ENCODE measurements at regions not wholly inside any gene's neighbourhood (a gene's known extent, or its start where the extent isn't known, plus 50 kb on each side); places are given as distances from the start of the nearest gene placed in this dataset.

- TF ChIP-seq, protein P1, sequence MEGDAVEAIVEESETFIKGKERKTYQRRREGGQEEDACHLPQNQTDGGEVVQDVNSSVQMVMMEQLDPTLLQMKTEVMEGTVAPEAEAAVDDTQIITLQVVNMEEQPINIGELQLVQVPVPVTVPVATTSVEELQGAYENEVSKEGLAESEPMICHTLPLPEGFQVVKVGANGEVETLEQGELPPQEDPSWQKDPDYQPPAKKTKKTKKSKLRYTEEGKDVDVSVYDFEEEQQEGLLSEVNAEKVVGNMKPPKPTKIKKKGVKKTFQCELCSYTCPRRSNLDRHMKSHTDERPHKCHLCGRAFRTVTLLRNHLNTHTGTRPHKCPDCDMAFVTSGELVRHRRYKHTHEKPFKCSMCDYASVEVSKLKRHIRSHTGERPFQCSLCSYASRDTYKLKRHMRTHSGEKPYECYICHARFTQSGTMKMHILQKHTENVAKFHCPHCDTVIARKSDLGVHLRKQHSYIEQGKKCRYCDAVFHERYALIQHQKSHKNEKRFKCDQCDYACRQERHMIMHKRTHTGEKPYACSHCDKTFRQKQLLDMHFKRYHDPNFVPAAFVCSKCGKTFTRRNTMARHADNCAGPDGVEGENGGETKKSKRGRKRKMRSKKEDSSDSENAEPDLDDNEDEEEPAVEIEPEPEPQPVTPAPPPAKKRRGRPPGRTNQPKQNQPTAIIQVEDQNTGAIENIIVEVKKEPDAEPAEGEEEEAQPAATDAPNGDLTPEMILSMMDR (IDR thresholded peaks at IDR 0.05), result no peak
- TF ChIP-seq POLR2AphosphoS5 (IDR thresholded peaks at IDR 0.05; ENCODE audit: low read depth, low read length), result no peak
These were observed 269.4 kb upstream of the E2F7 start for GRCh38 chr12:77334806-77335205.

Data from Panc1 (cell line).